SK-N-MC (cell line): ENCODE measurements at regions not wholly inside any gene's neighbourhood (a gene's known extent, or its start where the extent isn't known, plus 50 kb on each side); places are given as distances from the start of the nearest gene placed in this dataset.

Source experiments
- EZH2 ChIP-seq: fragments of 200-600 bp; sonication (generic); IDR thresholded peaks from one replicate; pipeline ENCODE4 v1.6.1; 2017; ENCODE audit warnings: antibody characterized with exemption
- POLR2AphosphoS5 ChIP-seq: IDR thresholded peaks from 2 replicates; pipeline ENCODE4 v1.6.1; 2012; ENCODE audit warnings: mild to moderate bottlenecking, low read depth, low read length, borderline replicate concordance

DNA sequence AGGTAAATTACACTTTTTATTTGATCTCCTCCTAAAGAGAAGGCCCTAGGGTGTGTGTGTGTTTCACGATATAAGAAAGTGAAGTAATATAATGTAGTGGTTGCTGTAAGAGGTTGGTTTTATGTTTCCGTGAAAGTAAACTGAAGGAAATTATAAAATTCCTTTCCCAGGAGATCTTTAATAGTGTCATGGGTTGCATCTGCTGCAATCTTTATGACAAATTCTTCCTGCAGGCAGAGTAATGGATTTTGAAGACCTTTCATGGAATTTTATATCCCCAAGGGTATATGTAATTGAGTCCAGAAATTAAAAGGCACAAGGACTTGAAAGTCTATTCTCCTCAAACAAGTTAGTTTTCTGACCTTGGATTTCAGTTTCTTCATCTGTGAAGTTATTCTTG, 538.6 kb downstream of the ANKRD50 start:
- TF ChIP-seq POLR2AphosphoS5 (0 out of 2 replicates have a peak, but pooled peaks have one; percentile 13), EZH2 (no peak)
